Stomach smooth muscle (tissue), 2 donors: ENCODE measurements at regions not wholly inside any gene's neighbourhood (a gene's known extent, or its start where the extent isn't known, plus 50 kb on each side); places are given as distances from the start of the nearest gene placed in this dataset.
"Not testable (repeated sequence)": the region's sequence is repeated elsewhere in the genome, so short reads cannot be mapped to it uniquely, and the experiment has no call there.

Experiments used
- H3K27ac ChIP-seq: one replicate; pipeline ENCODE4 v1.7.0; 2013; ENCODE audit warnings: mild to moderate bottlenecking, low read length, inconsistent platforms
- H3K27me3 ChIP-seq, 2 donors: one replicate each; pipeline ENCODE4 v1.7.0; 2013; ENCODE audit warnings: low read length in 2 of 2; ENCODE audit not compliant: insufficient read depth in 2 of 2, control insufficient read depth in 1 of 2
- H3K36me3 ChIP-seq, 2 donors: one replicate each; pipeline ENCODE4 v1.7.0; 2013; ENCODE audit warnings: low read length in 2 of 2; ENCODE audit not compliant: control insufficient read depth in 2 of 2, insufficient read depth in 2 of 2
- H3K4me1 ChIP-seq: one replicate; pipeline ENCODE4 v1.7.0; 2013; ENCODE audit warnings: low read length; ENCODE audit not compliant: control insufficient read depth, insufficient read depth
- H3K4me3 ChIP-seq, 2 donors: one replicate each; pipeline ENCODE4 v1.7.0; 2013; ENCODE audit warnings: low read length in 2 of 2
- H3K9ac ChIP-seq, 2 donors: one replicate each; pipeline ENCODE4 v1.7.0; 2013; ENCODE audit warnings: low read length in 2 of 2, mild to moderate bottlenecking in 1 of 2
- H3K9me3 ChIP-seq, 2 donors: one replicate each; pipeline ENCODE4 v1.7.0; 2013; ENCODE audit warnings: low read length in 2 of 2; ENCODE audit not compliant: control insufficient read depth in 2 of 2
- donor health status: healthy.
- donor health status: Pancreatic carcinoma.

GRCh38 chr3:75312469-75312868 is 351.7 kb upstream of the FRG2C start:
- not testable (repeated sequence) for H3K27me3 ChIP-seq, H3K27ac ChIP-seq, H3K9ac ChIP-seq, H3K9me3 ChIP-seq, H3K36me3 ChIP-seq, H3K4me3 ChIP-seq, H3K4me1 ChIP-seq

- not testable (repeated sequence) for H3K27ac ChIP-seq, H3K36me3 ChIP-seq
These were observed 344.4 kb upstream of the FRG2C start for GRCh38 chr3:75319776-75320175.

GRCh38 chr3:75320369-75320768 is 343.8 kb upstream of the FRG2C start:
- H3K4me1 ChIP-seq = no peaks in the 10 kb centered on the region
- no peaks in the 10 kb centered on the region for H3K9me3 ChIP-seq
- H3K4me3 ChIP-seq = no peak overlapping the region
- no peak overlapping the region for H3K27ac ChIP-seq
- H3K27me3 ChIP-seq = no peaks in the 10 kb centered on the region
- H3K9ac ChIP-seq = no peak overlapping the region
- no peaks in the 10 kb centered on the region for H3K36me3 ChIP-seq

More at GRCh38 chr3:75319776-75320175, 344.4 kb upstream of the FRG2C start:
- H3K4me3 ChIP-seq, H3K9ac ChIP-seq, H3K9me3 ChIP-seq, H3K4me1 ChIP-seq, H3K27me3 ChIP-seq: not testable (repeated sequence)

GRCh38 chr3:75321060-75321459 is 343.1 kb upstream of the FRG2C start:
- H3K4me1 ChIP-seq = no peaks in the 10 kb centered on the region
- H3K27ac ChIP-seq = no peak overlapping the region
- no peaks in the 10 kb centered on the region for H3K36me3 ChIP-seq
- no peak overlapping the region for H3K9ac ChIP-seq
- no peaks in the 10 kb centered on the region for H3K27me3 ChIP-seq
- H3K4me3 ChIP-seq = no peak overlapping the region
- no peaks in the 10 kb centered on the region for H3K9me3 ChIP-seq

GRCh38 chr3:75323936-75324335 is 340.2 kb upstream of the FRG2C start:
- H3K4me1 ChIP-seq, H3K9ac ChIP-seq, H3K27ac ChIP-seq, H3K36me3 ChIP-seq, H3K27me3 ChIP-seq, H3K4me3 ChIP-seq, H3K9me3 ChIP-seq: not testable (repeated sequence)

GRCh38 chr3:75325716-75326115 is 338.4 kb upstream of the FRG2C start:
- Histone ChIP-seq H3K36me3 (no peaks in the 10 kb centered on the region), H3K4me3 (no peak overlapping the region), H3K27ac (no peak overlapping the region), H3K9me3 (no peaks in the 10 kb centered on the region), H3K9ac (no peak overlapping the region), H3K27me3 (peaks cover 0 to 3% of the 10 kb centered on the region in 2 donors), H3K4me1 (peaks cover 6% of the 10 kb centered on the region)

- H3K9me3 ChIP-seq = no peaks in the 10 kb centered on the region
- H3K9ac ChIP-seq = no peak overlapping the region
- H3K36me3 ChIP-seq = no peaks in the 10 kb centered on the region
- H3K4me3 ChIP-seq = no peak overlapping the region
- no peak overlapping the region for H3K27ac ChIP-seq
- peaks cover 0 to 3% of the 10 kb centered on the region in 2 donors for H3K27me3 ChIP-seq
- peaks cover 17% of the 10 kb centered on the region for H3K4me1 ChIP-seq
These were observed 336.7 kb upstream of the FRG2C start for GRCh38 chr3:75327453-75327852.

- H3K9me3 ChIP-seq = no peaks in the 10 kb centered on the region
- H3K27me3 ChIP-seq = peaks cover 0 to 3% of the 10 kb centered on the region in 2 donors
- peaks cover 17% of the 10 kb centered on the region for H3K4me1 ChIP-seq
- no peak overlapping the region for H3K4me3 ChIP-seq
- no peak overlapping the region for H3K27ac ChIP-seq
- no peaks in the 10 kb centered on the region for H3K36me3 ChIP-seq
- no peak overlapping the region for H3K9ac ChIP-seq
These were observed 334.5 kb upstream of the FRG2C start for GRCh38 chr3:75329476-75330097.

DNA sequence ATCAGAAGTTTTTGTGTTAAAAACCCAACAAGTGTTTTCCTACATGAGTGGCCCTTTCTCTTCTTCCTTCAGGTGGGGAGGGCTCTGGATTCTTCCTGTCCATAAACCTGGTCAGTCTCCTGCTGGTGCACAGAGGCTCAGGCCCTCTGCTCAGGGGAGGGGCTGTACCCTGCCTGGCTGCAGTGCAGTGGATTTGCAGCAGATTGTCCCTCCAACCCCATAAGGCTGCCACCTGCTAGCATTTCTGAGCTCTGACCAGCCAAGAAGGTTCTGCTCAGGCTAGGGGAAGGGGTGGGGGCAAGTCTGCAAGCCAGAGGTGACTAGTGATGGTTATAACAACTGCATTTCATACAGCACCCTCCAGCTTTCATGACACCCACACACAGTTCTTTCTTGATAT is 333.7 kb upstream of the FRG2C start:
- not testable (repeated sequence) for H3K27ac ChIP-seq, H3K4me3 ChIP-seq, H3K9ac ChIP-seq, H3K36me3 ChIP-seq, H3K9me3 ChIP-seq, H3K27me3 ChIP-seq
- peaks cover 17% of the 10 kb centered on the region for H3K4me1 ChIP-seq

GRCh38 chr3:75332090-75332489 is 332.0 kb upstream of the FRG2C start:
- H3K9ac ChIP-seq, H3K36me3 ChIP-seq: not testable (repeated sequence)

GRCh38 chr3:75332794-75333193 is 331.3 kb upstream of the FRG2C start:
- Histone ChIP-seq H3K9ac (no peak overlapping the region), H3K4me3 (no peak overlapping the region), H3K4me1 (peaks cover 17% of the 10 kb centered on the region), H3K27ac (no peak overlapping the region), H3K9me3 (no peaks in the 10 kb centered on the region), H3K27me3 (no peaks in the 10 kb centered on the region), H3K36me3 (no peaks in the 10 kb centered on the region)

More at GRCh38 chr3:75332090-75332489, 332.0 kb upstream of the FRG2C start:
- H3K9me3 ChIP-seq, H3K4me3 ChIP-seq, H3K27ac ChIP-seq, H3K27me3 ChIP-seq: not testable (repeated sequence)
- peaks cover 17% of the 10 kb centered on the region for H3K4me1 ChIP-seq
